GM23338 (cell line): ENCODE measurements at regions not wholly inside any gene's neighbourhood (a gene's known extent, or its start where the extent isn't known, plus 50 kb on each side); places are given as distances from the start of the nearest gene placed in this dataset.

Source experiments
- CREB1 ChIP-seq: fragments of 250-450 bp; sonication (Bioruptor Pico); IDR thresholded peaks from 2 replicates; pipeline ENCODE4 v1.5.0; 2020; ENCODE audit warnings: low read depth, mild to moderate bottlenecking, moderate library complexity
- CTCF ChIP-seq, 2 experiments: fragments of 200-600 bp in 1 of 2; sonication (generic) in 1 of 2; conservative IDR thresholded peaks; 2 replicates each; pipeline versions ENCODE4 v1.5.1 to v1.6.1; 2016 to 2017; ENCODE audit warnings: antibody characterized with exemption in 2 of 2, low read depth in 2 of 2, mild to moderate bottlenecking in 2 of 2, moderate library complexity in 1 of 2
- EZH2phosphoT487 ChIP-seq: fragments of 200-600 bp; sonication (generic); IDR thresholded peaks from one replicate; pipeline ENCODE4 v1.8.1; 2018; ENCODE audit warnings: antibody characterized with exemption; ENCODE audit not compliant: unreplicated experiment
- NANOG ChIP-seq: IDR thresholded peaks from 2 replicates; pipeline ENCODE4 v1.6.1; 2016; ENCODE audit warnings: antibody characterized with exemption, borderline replicate concordance
- POLR2AphosphoS5 ChIP-seq: IDR thresholded peaks from 2 replicates; pipeline ENCODE4 v1.6.1; 2016; ENCODE audit warnings: antibody characterized with exemption, low read depth
- TF ChIP-seq, protein P1 (sequence below): fragments of 250-450 bp; sonication (Bioruptor Pico); IDR thresholded peaks from 2 replicates; pipeline ENCODE4 v1.5.0; 2020; ENCODE audit warnings: mild to moderate bottlenecking, moderate library complexity
- TF ChIP-seq, protein P2 (sequence below): IDR thresholded peaks from one replicate; pipeline ENCODE4 v1.6.1; 2018; ENCODE audit warnings: antibody characterized with exemption; ENCODE audit not compliant: unreplicated experiment

DNA sequence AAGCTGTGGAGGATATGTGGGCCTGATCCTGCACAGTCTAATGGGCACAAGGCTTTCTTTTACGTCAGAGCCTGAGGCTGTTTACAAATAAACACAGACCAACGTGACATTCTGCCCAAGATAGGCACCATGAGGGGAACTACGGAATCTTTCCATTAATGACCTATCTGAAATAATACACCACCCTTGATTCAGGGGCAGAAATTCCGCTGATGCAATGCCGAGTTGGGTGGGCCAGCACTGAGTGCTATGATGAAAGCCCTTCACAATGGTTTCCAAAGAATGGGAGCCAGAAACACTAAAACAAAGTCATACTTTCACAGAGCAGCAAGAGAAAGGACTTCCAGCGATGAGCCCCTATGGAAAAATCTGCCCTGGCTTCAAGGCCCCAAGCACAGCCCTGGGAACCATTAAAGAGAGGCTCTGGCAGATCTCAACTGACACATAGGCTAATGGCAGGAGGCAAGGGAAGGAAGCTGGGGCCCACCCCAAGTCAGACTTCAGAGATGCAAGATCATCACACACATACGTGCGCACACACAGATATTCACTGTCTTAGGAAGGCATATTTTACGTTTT is 72.2 kb upstream of the DLX6 start (continued):
- TF ChIP-seq, protein P1, sequence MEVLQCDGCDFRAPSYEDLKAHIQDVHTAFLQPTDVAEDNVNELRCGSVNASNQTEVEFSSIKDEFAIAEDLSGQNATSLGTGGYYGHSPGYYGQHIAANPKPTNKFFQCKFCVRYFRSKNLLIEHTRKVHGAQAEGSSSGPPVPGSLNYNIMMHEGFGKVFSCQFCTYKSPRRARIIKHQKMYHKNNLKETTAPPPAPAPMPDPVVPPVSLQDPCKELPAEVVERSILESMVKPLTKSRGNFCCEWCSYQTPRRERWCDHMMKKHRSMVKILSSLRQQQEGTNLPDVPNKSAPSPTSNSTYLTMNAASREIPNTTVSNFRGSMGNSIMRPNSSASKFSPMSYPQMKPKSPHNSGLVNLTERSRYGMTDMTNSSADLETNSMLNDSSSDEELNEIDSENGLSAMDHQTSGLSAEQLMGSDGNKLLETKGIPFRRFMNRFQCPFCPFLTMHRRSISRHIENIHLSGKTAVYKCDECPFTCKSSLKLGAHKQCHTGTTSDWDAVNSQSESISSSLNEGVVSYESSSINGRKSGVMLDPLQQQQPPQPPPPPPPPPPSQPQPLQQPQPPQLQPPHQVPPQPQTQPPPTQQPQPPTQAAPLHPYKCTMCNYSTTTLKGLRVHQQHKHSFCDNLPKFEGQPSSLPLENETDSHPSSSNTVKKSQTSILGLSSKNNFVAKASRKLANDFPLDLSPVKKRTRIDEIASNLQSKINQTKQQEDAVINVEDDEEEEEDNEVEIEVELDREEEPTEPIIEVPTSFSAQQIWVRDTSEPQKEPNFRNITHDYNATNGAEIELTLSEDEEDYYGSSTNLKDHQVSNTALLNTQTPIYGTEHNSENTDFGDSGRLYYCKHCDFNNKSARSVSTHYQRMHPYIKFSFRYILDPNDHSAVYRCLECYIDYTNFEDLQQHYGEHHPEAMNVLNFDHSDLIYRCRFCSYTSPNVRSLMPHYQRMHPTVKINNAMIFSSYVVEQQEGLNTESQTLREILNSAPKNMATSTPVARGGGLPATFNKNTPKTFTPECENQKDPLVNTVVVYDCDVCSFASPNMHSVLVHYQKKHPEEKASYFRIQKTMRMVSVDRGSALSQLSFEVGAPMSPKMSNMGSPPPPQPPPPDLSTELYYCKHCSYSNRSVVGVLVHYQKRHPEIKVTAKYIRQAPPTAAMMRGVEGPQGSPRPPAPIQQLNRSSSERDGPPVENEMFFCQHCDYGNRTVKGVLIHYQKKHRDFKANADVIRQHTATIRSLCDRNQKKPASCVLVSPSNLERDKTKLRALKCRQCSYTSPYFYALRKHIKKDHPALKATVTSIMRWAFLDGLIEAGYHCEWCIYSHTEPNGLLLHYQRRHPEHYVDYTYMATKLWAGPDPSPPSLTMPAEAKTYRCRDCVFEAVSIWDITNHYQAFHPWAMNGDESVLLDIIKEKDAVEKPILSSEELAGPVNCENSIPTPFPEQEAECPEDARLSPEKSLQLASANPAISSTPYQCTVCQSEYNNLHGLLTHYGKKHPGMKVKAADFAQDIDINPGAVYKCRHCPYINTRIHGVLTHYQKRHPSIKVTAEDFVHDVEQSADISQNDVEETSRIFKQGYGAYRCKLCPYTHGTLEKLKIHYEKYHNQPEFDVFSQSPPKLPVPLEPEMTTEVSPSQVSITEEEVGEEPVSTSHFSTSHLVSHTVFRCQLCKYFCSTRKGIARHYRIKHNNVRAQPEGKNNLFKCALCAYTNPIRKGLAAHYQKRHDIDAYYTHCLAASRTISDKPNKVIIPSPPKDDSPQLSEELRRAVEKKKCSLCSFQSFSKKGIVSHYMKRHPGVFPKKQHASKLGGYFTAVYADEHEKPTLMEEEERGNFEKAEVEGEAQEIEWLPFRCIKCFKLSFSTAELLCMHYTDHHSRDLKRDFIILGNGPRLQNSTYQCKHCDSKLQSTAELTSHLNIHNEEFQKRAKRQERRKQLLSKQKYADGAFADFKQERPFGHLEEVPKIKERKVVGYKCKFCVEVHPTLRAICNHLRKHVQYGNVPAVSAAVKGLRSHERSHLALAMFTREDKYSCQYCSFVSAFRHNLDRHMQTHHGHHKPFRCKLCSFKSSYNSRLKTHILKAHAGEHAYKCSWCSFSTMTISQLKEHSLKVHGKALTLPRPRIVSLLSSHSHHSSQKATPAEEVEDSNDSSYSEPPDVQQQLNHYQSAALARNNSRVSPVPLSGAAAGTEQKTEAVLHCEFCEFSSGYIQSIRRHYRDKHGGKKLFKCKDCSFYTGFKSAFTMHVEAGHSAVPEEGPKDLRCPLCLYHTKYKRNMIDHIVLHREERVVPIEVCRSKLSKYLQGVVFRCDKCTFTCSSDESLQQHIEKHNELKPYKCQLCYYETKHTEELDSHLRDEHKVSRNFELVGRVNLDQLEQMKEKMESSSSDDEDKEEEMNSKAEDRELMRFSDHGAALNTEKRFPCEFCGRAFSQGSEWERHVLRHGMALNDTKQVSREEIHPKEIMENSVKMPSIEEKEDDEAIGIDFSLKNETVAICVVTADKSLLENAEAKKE (CRISPR knock-in tag): no peak
- no peak for TF ChIP-seq CREB1 (CRISPR knock-in tag)
- TF ChIP-seq NANOG: no peak
- no peak for TF ChIP-seq EZH2phosphoT487
- TF ChIP-seq, protein P2, sequence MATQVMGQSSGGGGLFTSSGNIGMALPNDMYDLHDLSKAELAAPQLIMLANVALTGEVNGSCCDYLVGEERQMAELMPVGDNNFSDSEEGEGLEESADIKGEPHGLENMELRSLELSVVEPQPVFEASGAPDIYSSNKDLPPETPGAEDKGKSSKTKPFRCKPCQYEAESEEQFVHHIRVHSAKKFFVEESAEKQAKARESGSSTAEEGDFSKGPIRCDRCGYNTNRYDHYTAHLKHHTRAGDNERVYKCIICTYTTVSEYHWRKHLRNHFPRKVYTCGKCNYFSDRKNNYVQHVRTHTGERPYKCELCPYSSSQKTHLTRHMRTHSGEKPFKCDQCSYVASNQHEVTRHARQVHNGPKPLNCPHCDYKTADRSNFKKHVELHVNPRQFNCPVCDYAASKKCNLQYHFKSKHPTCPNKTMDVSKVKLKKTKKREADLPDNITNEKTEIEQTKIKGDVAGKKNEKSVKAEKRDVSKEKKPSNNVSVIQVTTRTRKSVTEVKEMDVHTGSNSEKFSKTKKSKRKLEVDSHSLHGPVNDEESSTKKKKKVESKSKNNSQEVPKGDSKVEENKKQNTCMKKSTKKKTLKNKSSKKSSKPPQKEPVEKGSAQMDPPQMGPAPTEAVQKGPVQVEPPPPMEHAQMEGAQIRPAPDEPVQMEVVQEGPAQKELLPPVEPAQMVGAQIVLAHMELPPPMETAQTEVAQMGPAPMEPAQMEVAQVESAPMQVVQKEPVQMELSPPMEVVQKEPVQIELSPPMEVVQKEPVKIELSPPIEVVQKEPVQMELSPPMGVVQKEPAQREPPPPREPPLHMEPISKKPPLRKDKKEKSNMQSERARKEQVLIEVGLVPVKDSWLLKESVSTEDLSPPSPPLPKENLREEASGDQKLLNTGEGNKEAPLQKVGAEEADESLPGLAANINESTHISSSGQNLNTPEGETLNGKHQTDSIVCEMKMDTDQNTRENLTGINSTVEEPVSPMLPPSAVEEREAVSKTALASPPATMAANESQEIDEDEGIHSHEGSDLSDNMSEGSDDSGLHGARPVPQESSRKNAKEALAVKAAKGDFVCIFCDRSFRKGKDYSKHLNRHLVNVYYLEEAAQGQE: no peak
- no peak for TF ChIP-seq POLR2AphosphoS5
- TF ChIP-seq CTCF (conservative IDR thresholded peaks at IDR 0.05; ENCODE audit: low read depth in 2 of 2): no peak
